ENCODE measurements at regions not wholly inside any gene's neighbourhood (a gene's known extent, or its start where the extent isn't known, plus 50 kb on each side); places are given as distances from the start of the nearest gene placed in this dataset.

- H3K9me3 ChIP-seq (replicated peaks in 1 of 2; ENCODE audit: control insufficient read depth in 2 of 2, insufficient read depth in 1 of 2, low read depth in 1 of 2, low read length in 2 of 2), result peaks cover 0 to 10% of the 10 kb centered on the region in 2 donors
- no peak overlapping the region for H4K91ac ChIP-seq (ENCODE audit: low read depth, low read length, poor library complexity)
- no peak overlapping the region for H4K8ac ChIP-seq (ENCODE audit: low read depth, low read length)
- DNase-seq (ENCODE audit: low spot score), result no peak
- no peak overlapping the region for H2BK12ac ChIP-seq (ENCODE audit: low read length)
- H2AFZ ChIP-seq (ENCODE audit: low read length), result peak overlapping the region; percentile 27
- H3K14ac ChIP-seq (ENCODE audit: low read length), result no peak overlapping the region
- no CpG with 5 or more reads among the region's 8 CpGs for WGBS, 2 donors (ENCODE audit: extremely low coverage in 2 of 2, insufficient read length in 2 of 2, insufficient replicate concordance in 1 of 2)
- no peaks in the 10 kb centered on the region for H3K36me3 ChIP-seq (replicated peaks in 1 of 2; ENCODE audit: control insufficient read depth in 2 of 2, insufficient read depth in 2 of 2, low read length in 2 of 2)
- H2BK15ac ChIP-seq (ENCODE audit: low read length), result no peak overlapping the region
- H3K4me1 ChIP-seq (ENCODE audit: control insufficient read depth in 2 of 2, insufficient read depth in 1 of 2, low read depth in 1 of 2, low read length in 2 of 2), result peaks cover 19 to 24% of the 10 kb centered on the region in 2 donors
- no peak overlapping the region for H2BK5ac ChIP-seq (ENCODE audit: low read length)
- no peak overlapping the region for H3K4me2 ChIP-seq (ENCODE audit: insufficient read depth, low read length, poor library complexity, severe bottlenecking)
- no peak overlapping the region for H2BK120ac ChIP-seq (ENCODE audit: low read depth, low read length)
- H3K9ac ChIP-seq (ENCODE audit: low read depth, low read length, poor library complexity), result no peak overlapping the region
- no peak overlapping the region for H3K27ac ChIP-seq (replicated peaks; ENCODE audit: low read length)
- H3K4ac ChIP-seq (ENCODE audit: low read length), result no peak overlapping the region
- no peaks in the 10 kb centered on the region for H3K79me1 ChIP-seq (ENCODE audit: low read depth, low read length)
- H3K23ac ChIP-seq (ENCODE audit: low read depth, low read length, poor library complexity), result no peak overlapping the region
- no peaks in the 10 kb centered on the region for H3K27me3 ChIP-seq (ENCODE audit: control insufficient read depth in 3 of 3, insufficient read depth in 3 of 3, low read depth in 1 of 3, low read length in 3 of 3)
- no peak overlapping the region for H3K18ac ChIP-seq (ENCODE audit: low read length)
- H3K4me3 ChIP-seq (ENCODE audit: low read length in 2 of 2), result no peak overlapping the region
- no peak overlapping the region for H2AK5ac ChIP-seq (ENCODE audit: low read depth, low read length)
Observed at GRCh38 chr12:124098887-124099286, 125.9 kb downstream of the ZNF664 start.

- no peak overlapping the region for H2AFZ ChIP-seq (ENCODE audit: low read length)
Observed at GRCh38 chr12:124099661-124100060, 126.6 kb downstream of the ZNF664 start.

GRCh38 chr12:124100572-124101178 lies 127.7 kb downstream of the ZNF664 start:
- whole genome bisulfite sequencing, 2 donors (ENCODE audit: extremely low coverage in 2 of 2, insufficient read length in 2 of 2, insufficient replicate concordance in 1 of 2), result no CpG with 5 or more reads among the region's 26 CpGs
- Histone ChIP-seq H3K36me3 (replicated peaks in 1 of 2; ENCODE audit: control insufficient read depth in 2 of 2, insufficient read depth in 2 of 2, low read length in 2 of 2) (no peaks in the 10 kb centered on the region), H3K4me3 (ENCODE audit: low read length in 2 of 2) (no peak overlapping the region), H3K4me1 (ENCODE audit: control insufficient read depth in 2 of 2, insufficient read depth in 1 of 2, low read depth in 1 of 2, low read length in 2 of 2) (peaks cover 19 to 24% of the 10 kb centered on the region in 2 donors), H3K27me3 (ENCODE audit: control insufficient read depth in 3 of 3, insufficient read depth in 3 of 3, low read depth in 1 of 3, low read length in 3 of 3) (no peaks in the 10 kb centered on the region), H3K14ac (ENCODE audit: low read length) (no peak overlapping the region), H2BK120ac (ENCODE audit: low read depth, low read length) (no peak overlapping the region), H2BK15ac (ENCODE audit: low read length) (no peak overlapping the region), H3K4me2 (ENCODE audit: insufficient read depth, low read length, poor library complexity, severe bottlenecking) (no peak overlapping the region), H3K18ac (ENCODE audit: low read length) (no peak overlapping the region), H2BK5ac (ENCODE audit: low read length) (no peak overlapping the region), H3K27ac (replicated peaks; ENCODE audit: low read length) (no peak overlapping the region), H3K4ac (ENCODE audit: low read length) (no peak overlapping the region), H4K8ac (ENCODE audit: low read depth, low read length) (no peak overlapping the region), H2BK12ac (ENCODE audit: low read length) (no peak overlapping the region), H2AFZ (ENCODE audit: low read length) (no peak overlapping the region), H3K9ac (ENCODE audit: low read depth, low read length, poor library complexity) (no peak overlapping the region), H2AK5ac (ENCODE audit: low read depth, low read length) (peak overlapping the region; percentile 84), H3K23ac (ENCODE audit: low read depth, low read length, poor library complexity) (no peak overlapping the region), H3K9me3 (replicated peaks in 1 of 2; ENCODE audit: control insufficient read depth in 2 of 2, insufficient read depth in 1 of 2, low read depth in 1 of 2, low read length in 2 of 2) (peaks cover 0 to 10% of the 10 kb centered on the region in 2 donors), H3K79me1 (ENCODE audit: low read depth, low read length) (no peaks in the 10 kb centered on the region), H4K91ac (ENCODE audit: low read depth, low read length, poor library complexity) (no peak overlapping the region)
- DNase-seq (ENCODE audit: low spot score), result no peak

More at GRCh38 chr12:124099661-124100060, 126.6 kb downstream of the ZNF664 start:
- Histone ChIP-seq H3K9me3 (replicated peaks in 1 of 2; ENCODE audit: control insufficient read depth in 2 of 2, insufficient read depth in 1 of 2, low read depth in 1 of 2, low read length in 2 of 2) (peaks cover 0 to 10% of the 10 kb centered on the region in 2 donors), H2BK5ac (ENCODE audit: low read length) (peak overlapping the region; percentile 49), H3K23ac (ENCODE audit: low read depth, low read length, poor library complexity) (no peak overlapping the region), H4K8ac (ENCODE audit: low read depth, low read length) (peak overlapping the region; percentile 23), H3K4ac (ENCODE audit: low read length) (no peak overlapping the region), H2BK15ac (ENCODE audit: low read length) (peak overlapping the region; percentile 2), H2BK12ac (ENCODE audit: low read length) (peak overlapping the region; percentile 88), H3K79me1 (ENCODE audit: low read depth, low read length) (no peaks in the 10 kb centered on the region), H3K36me3 (replicated peaks in 1 of 2; ENCODE audit: control insufficient read depth in 2 of 2, insufficient read depth in 2 of 2, low read length in 2 of 2) (no peaks in the 10 kb centered on the region), H3K14ac (ENCODE audit: low read length) (peak overlapping the region; percentile 63), H2AK5ac (ENCODE audit: low read depth, low read length) (no peak overlapping the region), H4K91ac (ENCODE audit: low read depth, low read length, poor library complexity) (no peak overlapping the region), H2BK120ac (ENCODE audit: low read depth, low read length) (no peak overlapping the region), H3K4me1 (ENCODE audit: control insufficient read depth in 2 of 2, insufficient read depth in 1 of 2, low read depth in 1 of 2, low read length in 2 of 2) (peaks cover 19 to 24% of the 10 kb centered on the region in 2 donors), H3K9ac (ENCODE audit: low read depth, low read length, poor library complexity) (peak overlapping the region; percentile 18), H3K4me3 (ENCODE audit: low read length in 2 of 2) (peak overlapping the region in 1 of 2 donors; percentile 56), H3K27ac (replicated peaks; ENCODE audit: low read length) (no peak overlapping the region), H3K27me3 (ENCODE audit: control insufficient read depth in 3 of 3, insufficient read depth in 3 of 3, low read depth in 1 of 3, low read length in 3 of 3) (no peaks in the 10 kb centered on the region), H3K4me2 (ENCODE audit: insufficient read depth, low read length, poor library complexity, severe bottlenecking) (no peak overlapping the region), H3K18ac (ENCODE audit: low read length) (peak overlapping the region; percentile 85)
- no CpG with 5 or more reads among the region's 16 CpGs for WGBS, 2 donors (ENCODE audit: extremely low coverage in 2 of 2, insufficient read length in 2 of 2, insufficient replicate concordance in 1 of 2)
- no peak for DNase-seq (ENCODE audit: low spot score)

- Histone ChIP-seq H4K91ac (ENCODE audit: low read depth, low read length, poor library complexity) (no peak overlapping the region), H3K4me2 (ENCODE audit: insufficient read depth, low read length, poor library complexity, severe bottlenecking) (no peak overlapping the region), H3K27ac (replicated peaks; ENCODE audit: low read length) (no peak overlapping the region), H3K4me1 (ENCODE audit: control insufficient read depth in 2 of 2, insufficient read depth in 1 of 2, low read depth in 1 of 2, low read length in 2 of 2) (peaks cover 0 to 3% of the 10 kb centered on the region in 2 donors), H3K4ac (ENCODE audit: low read length) (no peak overlapping the region), H3K18ac (ENCODE audit: low read length) (peak overlapping the region; percentile 5), H3K79me1 (ENCODE audit: low read depth, low read length) (no peaks in the 10 kb centered on the region), H2AFZ (ENCODE audit: low read length) (no peak overlapping the region), H2BK15ac (ENCODE audit: low read length) (no peak overlapping the region), H3K9me3 (replicated peaks in 1 of 2; ENCODE audit: control insufficient read depth in 2 of 2, insufficient read depth in 1 of 2, low read depth in 1 of 2, low read length in 2 of 2) (peaks cover 0 to 11% of the 10 kb centered on the region in 2 donors), H3K9ac (ENCODE audit: low read depth, low read length, poor library complexity) (no peak overlapping the region), H2AK5ac (ENCODE audit: low read depth, low read length) (no peak overlapping the region), H2BK5ac (ENCODE audit: low read length) (no peak overlapping the region), H3K14ac (ENCODE audit: low read length) (no peak overlapping the region), H4K8ac (ENCODE audit: low read depth, low read length) (no peak overlapping the region), H2BK120ac (ENCODE audit: low read depth, low read length) (no peak overlapping the region), H3K36me3 (replicated peaks in 1 of 2; ENCODE audit: control insufficient read depth in 2 of 2, insufficient read depth in 2 of 2, low read length in 2 of 2) (no peaks in the 10 kb centered on the region), H2BK12ac (ENCODE audit: low read length) (no peak overlapping the region), H3K23ac (ENCODE audit: low read depth, low read length, poor library complexity) (no peak overlapping the region), H3K4me3 (ENCODE audit: low read length in 2 of 2) (no peak overlapping the region), H3K27me3 (ENCODE audit: control insufficient read depth in 3 of 3, insufficient read depth in 3 of 3, low read depth in 1 of 3, low read length in 3 of 3) (no peaks in the 10 kb centered on the region)
- WGBS, 2 donors (ENCODE audit: extremely low coverage in 2 of 2, insufficient read length in 2 of 2, insufficient replicate concordance in 1 of 2), result no CpG with 5 or more reads among the region's 14 CpGs
- DNase-seq (ENCODE audit: low spot score), result no peak
Observed at GRCh38 chr12:124105546-124105945, 132.5 kb downstream of the ZNF664 start.
